ENCODE measurements at regions not wholly inside any gene's neighbourhood (a gene's known extent, or its start where the extent isn't known, plus 50 kb on each side); places are given as distances from the start of the nearest gene placed in this dataset.
"Not testable (repeated sequence)": the region's sequence is repeated elsewhere in the genome, so short reads cannot be mapped to it uniquely, and the experiment has no call there.

DNA sequence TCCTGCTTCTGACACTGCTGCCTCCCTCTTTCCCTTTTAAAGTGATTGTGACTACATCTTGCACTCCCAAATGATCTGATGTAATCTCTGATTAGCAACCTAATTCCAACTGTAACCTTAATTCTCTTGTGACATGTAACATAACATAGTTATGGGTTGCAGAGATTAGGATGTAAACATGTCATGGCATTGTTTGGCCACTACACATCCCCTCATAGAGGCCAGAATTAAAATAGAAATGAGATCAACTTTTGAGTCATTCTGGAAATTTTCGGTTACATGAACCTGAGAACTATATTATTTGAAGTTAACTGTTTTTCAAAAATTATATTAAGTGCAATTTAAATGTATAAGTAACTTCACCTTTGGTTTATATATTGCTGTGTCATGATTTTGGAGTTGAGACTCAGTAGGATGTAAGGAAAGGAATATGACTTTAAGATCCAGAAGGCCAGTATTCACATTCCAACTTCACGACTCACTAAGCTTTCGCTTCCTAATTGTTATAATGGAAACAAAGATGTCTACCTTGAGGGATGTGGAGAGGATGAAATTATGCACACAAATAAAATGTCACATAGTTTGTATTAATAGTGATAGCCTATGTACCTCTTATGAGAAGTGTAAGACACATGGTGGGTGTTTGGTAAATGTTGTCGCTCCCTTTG lies 611.9 kb upstream of the MAP3K7 start:
- ATAC-seq (ENCODE audit: insufficient read depth, low FRiP score) (no peak), DNase-seq (no peak)
- H3K27ac ChIP-seq (ENCODE audit: low read depth in 1 of 2, low read length in 1 of 2) = no peak overlapping the region
- no peaks in the 10 kb centered on the region for H3K27me3 ChIP-seq (ENCODE audit: control insufficient read depth in 3 of 3, insufficient read depth in 3 of 3, low read length in 2 of 3)
- WGBS, 2 donors = 85 to 90% methylated on average over 4 of the region's 4 CpGs
- H3K4me3 ChIP-seq = no peak overlapping the region
- no peaks in the 10 kb centered on the region for H3K4me1 ChIP-seq (ENCODE audit: control insufficient read depth in 5 of 5, insufficient read depth in 5 of 5, low read length in 5 of 5)
- H3K9ac ChIP-seq (ENCODE audit: insufficient read depth in 1 of 2, low read length in 2 of 2) = no peak overlapping the region
- no peaks in the 10 kb centered on the region for H3K9me3 ChIP-seq (ENCODE audit: control insufficient read depth in 4 of 4, insufficient read depth in 3 of 4, low read length in 3 of 4)
- TF ChIP-seq, protein P1, sequence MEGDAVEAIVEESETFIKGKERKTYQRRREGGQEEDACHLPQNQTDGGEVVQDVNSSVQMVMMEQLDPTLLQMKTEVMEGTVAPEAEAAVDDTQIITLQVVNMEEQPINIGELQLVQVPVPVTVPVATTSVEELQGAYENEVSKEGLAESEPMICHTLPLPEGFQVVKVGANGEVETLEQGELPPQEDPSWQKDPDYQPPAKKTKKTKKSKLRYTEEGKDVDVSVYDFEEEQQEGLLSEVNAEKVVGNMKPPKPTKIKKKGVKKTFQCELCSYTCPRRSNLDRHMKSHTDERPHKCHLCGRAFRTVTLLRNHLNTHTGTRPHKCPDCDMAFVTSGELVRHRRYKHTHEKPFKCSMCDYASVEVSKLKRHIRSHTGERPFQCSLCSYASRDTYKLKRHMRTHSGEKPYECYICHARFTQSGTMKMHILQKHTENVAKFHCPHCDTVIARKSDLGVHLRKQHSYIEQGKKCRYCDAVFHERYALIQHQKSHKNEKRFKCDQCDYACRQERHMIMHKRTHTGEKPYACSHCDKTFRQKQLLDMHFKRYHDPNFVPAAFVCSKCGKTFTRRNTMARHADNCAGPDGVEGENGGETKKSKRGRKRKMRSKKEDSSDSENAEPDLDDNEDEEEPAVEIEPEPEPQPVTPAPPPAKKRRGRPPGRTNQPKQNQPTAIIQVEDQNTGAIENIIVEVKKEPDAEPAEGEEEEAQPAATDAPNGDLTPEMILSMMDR (IDR thresholded peaks at IDR 0.05; ENCODE audit: control extremely low read depth, extremely low read depth) = no peak
- H3K36me3 ChIP-seq (ENCODE audit: control insufficient read depth in 4 of 4, insufficient read depth in 4 of 4, low read length in 4 of 4) = no peaks in the 10 kb centered on the region

DNA sequence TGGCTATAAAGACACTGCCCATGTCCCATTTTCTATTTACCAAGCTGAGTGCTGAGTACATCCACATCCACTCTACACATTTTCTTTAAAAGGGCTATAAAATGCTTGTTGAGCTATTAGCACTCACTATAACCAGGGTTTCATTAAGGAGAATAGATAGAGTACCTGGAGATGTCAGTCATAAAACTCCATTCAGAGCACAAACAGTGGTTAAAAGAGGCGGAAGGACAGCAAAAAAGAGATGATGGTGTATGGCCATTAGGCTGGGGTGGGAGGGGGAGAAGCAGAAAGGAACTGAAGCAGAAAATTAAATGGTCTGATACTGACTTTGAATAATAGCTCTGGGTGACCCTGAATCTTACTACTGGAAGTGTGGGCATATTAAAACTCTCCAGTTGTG lies 609.9 kb upstream of the MAP3K7 start:
- Histone ChIP-seq H3K27ac (ENCODE audit: low read depth in 1 of 2, low read length in 1 of 2) (no peak overlapping the region), H3K4me1 (ENCODE audit: control insufficient read depth in 5 of 5, insufficient read depth in 5 of 5, low read length in 5 of 5) (no peaks in the 10 kb centered on the region), H3K9me3 (ENCODE audit: control insufficient read depth in 4 of 4, insufficient read depth in 3 of 4, low read length in 3 of 4) (no peaks in the 10 kb centered on the region), H3K36me3 (ENCODE audit: control insufficient read depth in 4 of 4, insufficient read depth in 4 of 4, low read length in 4 of 4) (no peaks in the 10 kb centered on the region), H3K4me3 (no peak overlapping the region), H3K27me3 (ENCODE audit: control insufficient read depth in 3 of 3, insufficient read depth in 3 of 3, low read length in 2 of 3) (no peaks in the 10 kb centered on the region), H3K9ac (ENCODE audit: insufficient read depth in 1 of 2, low read length in 2 of 2) (no peak overlapping the region)
- TF ChIP-seq, protein P1 (IDR thresholded peaks at IDR 0.05; ENCODE audit: control extremely low read depth, extremely low read depth) = no peak
- ATAC-seq (ENCODE audit: insufficient read depth, low FRiP score) (no peak), DNase-seq (no peak)
- 84 to 88% methylated on average over 1 of the region's 1 CpG for WGBS, 2 donors

DNA sequence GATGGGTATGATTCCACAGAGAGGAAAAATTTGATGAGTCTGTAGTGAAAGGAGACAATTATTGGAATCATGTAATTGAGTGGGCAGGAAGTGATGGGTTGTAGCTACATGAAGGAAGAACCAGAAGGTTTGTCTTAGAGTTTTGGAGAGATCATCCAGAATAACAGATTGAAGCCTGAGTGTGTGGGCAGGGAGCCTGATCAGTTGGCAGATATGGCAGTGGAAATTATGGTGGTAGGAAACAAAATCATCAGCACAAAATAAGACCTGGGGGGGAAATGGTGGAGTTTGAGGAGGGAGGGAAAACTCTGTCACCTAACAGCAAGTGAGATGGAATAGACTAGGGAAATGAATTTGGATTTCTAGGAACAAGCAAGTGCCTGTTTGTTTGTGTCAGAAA lies 606.6 kb upstream of the MAP3K7 start:
- Histone ChIP-seq H3K27ac (ENCODE audit: low read depth in 1 of 2, low read length in 1 of 2) (no peak overlapping the region), H3K9me3 (ENCODE audit: control insufficient read depth in 4 of 4, insufficient read depth in 3 of 4, low read length in 3 of 4) (no peaks in the 10 kb centered on the region), H3K27me3 (ENCODE audit: control insufficient read depth in 3 of 3, insufficient read depth in 3 of 3, low read length in 2 of 3) (no peaks in the 10 kb centered on the region), H3K9ac (ENCODE audit: insufficient read depth in 1 of 2, low read length in 2 of 2) (no peak overlapping the region), H3K4me1 (ENCODE audit: control insufficient read depth in 5 of 5, insufficient read depth in 5 of 5, low read length in 5 of 5) (no peaks in the 10 kb centered on the region), H3K4me3 (no peak overlapping the region), H3K36me3 (ENCODE audit: control insufficient read depth in 4 of 4, insufficient read depth in 4 of 4, low read length in 4 of 4) (no peaks in the 10 kb centered on the region)
- ATAC-seq (ENCODE audit: insufficient read depth, low FRiP score) = no peak
- no peak for DNase-seq
- TF ChIP-seq, protein P1 (IDR thresholded peaks at IDR 0.05; ENCODE audit: control extremely low read depth, extremely low read depth) = no peak

- H3K4me1 ChIP-seq (ENCODE audit: control insufficient read depth in 5 of 5, insufficient read depth in 5 of 5, low read length in 5 of 5); H3K4me3 ChIP-seq; DNase-seq; H3K36me3 ChIP-seq (ENCODE audit: control insufficient read depth in 4 of 4, insufficient read depth in 4 of 4, low read length in 4 of 4); H3K27me3 ChIP-seq (ENCODE audit: control insufficient read depth in 3 of 3, insufficient read depth in 3 of 3, low read length in 2 of 3); ATAC-seq (ENCODE audit: insufficient read depth, low FRiP score); H3K9me3 ChIP-seq (ENCODE audit: control insufficient read depth in 4 of 4, insufficient read depth in 3 of 4, low read length in 3 of 4); H3K27ac ChIP-seq (ENCODE audit: low read depth in 1 of 2, low read length in 1 of 2); H3K9ac ChIP-seq (ENCODE audit: insufficient read depth in 1 of 2, low read length in 2 of 2): not testable (repeated sequence)
- WGBS, 2 donors = 90% methylated on average over 3 of the region's 3 CpGs
These were observed 603.2 kb upstream of the MAP3K7 start for GRCh38 chr6:91190041-91190440.

All from lung (tissue), 11 donors.